IPS DF 6.9 (cell line): ENCODE measurements at regions not wholly inside any gene's neighbourhood (a gene's known extent, or its start where the extent isn't known, plus 50 kb on each side); places are given as distances from the start of the nearest gene placed in this dataset.
"Not testable (repeated sequence)": the region's sequence is repeated elsewhere in the genome, so short reads cannot be mapped to it uniquely, and the experiment has no call there.

Experiments used
- DNase-seq: peaks from one replicate; pipeline ENCODE4 v3.0.0-alpha.2; 2013; ENCODE audit warnings: low read depth, low spot score
- H3K27ac ChIP-seq: one replicate; pipeline ENCODE4 v1.5.1; 2013; ENCODE audit warnings: low read length, control low read depth
- H3K27me3 ChIP-seq: 2 replicates; pipeline ENCODE4 v1.6.1; 2013; ENCODE audit warnings: mild to moderate bottlenecking, low read length; ENCODE audit not compliant: control insufficient read depth, insufficient read depth
- H3K36me3 ChIP-seq: 2 replicates; pipeline ENCODE4 v1.6.1; 2013; ENCODE audit warnings: low read length; ENCODE audit not compliant: control insufficient read depth, insufficient read depth
- H3K4me1 ChIP-seq: 2 replicates; pipeline ENCODE4 v1.6.1; 2013; ENCODE audit warnings: low read length; ENCODE audit not compliant: control insufficient read depth, insufficient read depth
- H3K4me3 ChIP-seq: 2 replicates; pipeline ENCODE4 v1.5.1; 2013; ENCODE audit warnings: mild to moderate bottlenecking, low read length
- H3K9me3 ChIP-seq: 2 replicates; pipeline ENCODE4 v1.6.1; 2013; ENCODE audit warnings: low read length, inconsistent platforms; ENCODE audit not compliant: control insufficient read depth, insufficient read depth
- WGBS: extraction: QIAGEN DNeasy Blood & Tissue Kit; methylation state at CpG from one replicate; pipeline ENCODE4 v1.1.7; 2013; ENCODE audit warnings: mixed read lengths, missing lambda C conversion rate; ENCODE audit not compliant: insufficient read length, insufficient coverage; 5-methylcytosine and 5-hydroxymethylcytosine counted together

DNA sequence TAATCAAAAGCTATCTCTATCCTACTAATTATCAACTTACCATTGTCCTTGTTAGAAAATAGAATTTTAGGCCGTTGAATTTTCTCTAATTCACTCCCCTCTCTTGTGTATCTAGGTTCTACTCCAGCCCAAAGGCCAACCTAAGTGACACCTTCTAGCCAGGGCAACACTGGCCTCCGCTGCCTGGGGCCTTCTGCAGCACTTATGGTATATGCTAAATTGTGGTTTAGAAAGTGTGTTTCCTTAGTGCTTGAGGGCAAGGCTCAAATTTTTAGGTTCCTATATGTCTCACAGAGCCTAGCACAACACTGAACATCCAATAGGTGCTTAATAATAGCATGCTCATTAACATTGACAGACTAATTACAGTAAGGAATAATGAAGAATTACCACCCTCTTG, 187.2 kb upstream of the IRF2BP2 start:
- H3K36me3 ChIP-seq, H3K4me3 ChIP-seq, H3K27me3 ChIP-seq, H3K27ac ChIP-seq, DNase-seq, H3K4me1 ChIP-seq, H3K9me3 ChIP-seq: not testable (repeated sequence)
- no CpG with 5 or more reads among the region's 2 CpGs for WGBS

GRCh38 chr1:234796438-234796792, 186.4 kb upstream of the IRF2BP2 start:
- H3K4me1 ChIP-seq, H3K4me3 ChIP-seq, H3K36me3 ChIP-seq, H3K9me3 ChIP-seq, H3K27ac ChIP-seq, H3K27me3 ChIP-seq, DNase-seq: not testable (repeated sequence)
- no CpG with 5 or more reads among the region's 2 CpGs for WGBS

GRCh38 chr1:234795711-234796437, 185.9 kb upstream of the IRF2BP2 start:
- H3K9me3 ChIP-seq, H3K27ac ChIP-seq, H3K36me3 ChIP-seq, H3K4me1 ChIP-seq, H3K27me3 ChIP-seq, DNase-seq, H3K4me3 ChIP-seq: not testable (repeated sequence)
- WGBS: no CpG with 5 or more reads among the region's 7 CpGs

GRCh38 chr1:234795007-234795406, 185.0 kb upstream of the IRF2BP2 start:
- DNase-seq, H3K4me1 ChIP-seq, H3K4me3 ChIP-seq, H3K36me3 ChIP-seq, H3K27me3 ChIP-seq, H3K27ac ChIP-seq, H3K9me3 ChIP-seq: not testable (repeated sequence)
- WGBS: no CpG with 5 or more reads among the region's 3 CpGs

DNA sequence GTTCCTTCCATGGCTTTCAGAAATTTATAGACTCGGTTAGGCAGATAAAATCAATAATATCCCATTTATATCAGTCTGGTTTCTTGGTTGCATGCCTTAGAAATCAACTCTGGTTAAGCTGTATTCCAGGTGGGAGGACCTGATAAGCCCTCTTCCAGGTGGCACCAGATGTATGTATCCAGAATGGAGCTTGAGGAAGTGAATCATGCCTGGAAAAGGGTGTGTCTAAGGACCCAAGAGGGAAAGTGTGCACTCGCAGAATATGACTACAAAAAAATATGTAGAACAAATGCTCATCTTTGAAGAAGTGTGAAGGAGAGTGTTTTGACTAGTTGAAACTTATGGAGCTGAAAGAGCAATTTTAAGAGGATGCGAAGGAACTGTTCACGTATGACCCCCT, 184.5 kb upstream of the IRF2BP2 start:
- not testable (repeated sequence) for H3K27ac ChIP-seq, DNase-seq, H3K4me1 ChIP-seq, H3K9me3 ChIP-seq, H3K27me3 ChIP-seq, H3K4me3 ChIP-seq, H3K36me3 ChIP-seq
- WGBS: no CpG with 5 or more reads among the region's 4 CpGs

DNA sequence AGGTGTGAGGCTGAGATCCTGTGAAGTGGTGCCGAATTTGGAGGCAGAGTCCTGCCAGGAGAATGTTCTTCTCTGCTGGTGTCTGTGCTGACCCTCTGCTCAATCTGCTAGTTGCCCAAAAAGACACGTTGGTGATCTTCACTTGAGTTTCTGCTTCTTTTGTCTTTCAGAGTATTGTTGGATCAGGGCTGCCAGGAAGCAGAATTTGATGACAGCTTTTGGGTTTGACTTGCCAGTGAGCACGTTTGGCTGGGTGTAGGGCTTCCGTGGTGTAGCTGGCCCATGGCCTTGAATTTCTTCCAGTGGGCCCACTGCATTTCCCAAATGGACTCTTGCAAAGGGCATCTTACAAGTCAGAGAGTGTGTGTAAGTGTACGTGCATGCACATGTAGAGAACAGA, 183.9 kb upstream of the IRF2BP2 start:
- not testable (repeated sequence) for H3K27me3 ChIP-seq, H3K27ac ChIP-seq, H3K4me3 ChIP-seq, H3K4me1 ChIP-seq, DNase-seq, H3K36me3 ChIP-seq, H3K9me3 ChIP-seq
- no CpG with 5 or more reads among the region's 5 CpGs for WGBS

GRCh38 chr1:234792221-234792864, 182.4 kb upstream of the IRF2BP2 start:
- WGBS: no CpG with 5 or more reads among the region's 4 CpGs
- not testable (repeated sequence) for H3K36me3 ChIP-seq

DNA sequence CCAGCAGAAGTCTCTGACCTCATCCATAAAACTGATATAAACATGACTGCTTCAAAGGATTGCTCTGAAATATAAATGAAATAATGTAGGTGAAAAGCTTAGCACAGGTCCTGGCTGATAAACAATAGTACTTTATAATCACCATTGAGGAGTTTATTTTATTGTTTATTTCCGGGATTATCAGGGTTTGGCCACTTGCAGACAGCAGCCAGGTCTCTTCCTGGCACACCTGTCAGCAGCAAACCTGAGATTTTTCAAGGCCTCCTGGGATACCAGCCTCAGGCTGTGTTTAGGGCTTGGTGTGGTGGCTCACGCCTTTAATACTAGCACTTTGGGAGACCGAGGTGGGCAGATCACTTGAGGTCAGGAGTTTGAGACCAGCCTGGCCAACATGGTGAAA, 181.6 kb upstream of the IRF2BP2 start:
- no CpG with 5 or more reads among the region's 3 CpGs for WGBS
- DNase-seq, H3K36me3 ChIP-seq, H3K27ac ChIP-seq, H3K4me1 ChIP-seq, H3K9me3 ChIP-seq, H3K27me3 ChIP-seq, H3K4me3 ChIP-seq: not testable (repeated sequence)

More at GRCh38 chr1:234792221-234792864, 182.4 kb upstream of the IRF2BP2 start:
- not testable (repeated sequence) for DNase-seq, H3K27ac ChIP-seq, H3K4me3 ChIP-seq, H3K27me3 ChIP-seq, H3K4me1 ChIP-seq, H3K9me3 ChIP-seq

DNA sequence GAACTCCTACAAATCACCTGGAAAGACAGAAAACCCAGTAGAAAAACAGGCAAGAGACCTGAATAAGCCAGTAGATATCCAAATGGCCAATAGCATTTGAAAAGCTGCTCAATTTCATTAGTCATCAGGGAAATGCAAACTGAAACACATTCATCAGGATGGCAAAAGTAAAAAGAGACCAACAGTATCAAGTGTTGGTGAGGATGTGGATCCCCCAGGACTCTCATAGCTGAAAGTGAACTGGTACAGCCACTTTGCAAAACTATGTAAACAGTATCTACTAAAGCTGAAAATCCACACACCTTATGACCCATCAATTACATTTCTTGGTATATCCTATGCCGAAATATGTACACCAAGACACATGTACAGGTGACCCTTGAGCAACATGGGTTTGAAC, 180.4 kb upstream of the IRF2BP2 start:
- H3K9me3 ChIP-seq, H3K27me3 ChIP-seq, H3K4me1 ChIP-seq, DNase-seq, H3K4me3 ChIP-seq, H3K27ac ChIP-seq, H3K36me3 ChIP-seq: not testable (repeated sequence)
- no CpG with 5 or more reads among the region's 1 CpG for WGBS

- no CpG with 5 or more reads among the region's 8 CpGs for WGBS
- not testable (repeated sequence) for H3K27me3 ChIP-seq, DNase-seq
Measured at GRCh38 chr1:234787011-234787584, 177.1 kb upstream of the IRF2BP2 start.

DNA sequence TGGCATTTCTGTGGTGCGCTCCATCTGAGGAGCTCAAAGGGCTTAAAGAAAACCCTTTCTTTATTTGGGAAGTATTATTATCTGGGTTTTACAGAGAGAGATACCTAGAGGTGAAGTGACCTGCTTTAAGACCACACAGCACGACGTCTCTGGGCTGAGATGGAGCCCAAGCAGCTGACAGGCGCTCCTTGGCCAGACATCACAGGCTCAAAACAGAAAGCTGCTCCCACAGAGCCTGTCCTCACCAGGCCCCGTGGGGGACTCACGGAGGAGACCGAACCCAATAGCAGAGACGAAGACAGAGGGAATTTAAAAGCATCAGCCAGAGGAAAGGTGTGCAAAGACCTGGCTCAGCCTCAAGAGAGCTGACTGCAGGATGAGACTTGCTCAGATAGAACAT, 175.9 kb upstream of the IRF2BP2 start:
- not testable (repeated sequence) for H3K27me3 ChIP-seq, DNase-seq, H3K27ac ChIP-seq, H3K4me3 ChIP-seq, H3K9me3 ChIP-seq, H3K4me1 ChIP-seq, H3K36me3 ChIP-seq
- no CpG with 5 or more reads among the region's 8 CpGs for WGBS

More at GRCh38 chr1:234787011-234787584, 177.1 kb upstream of the IRF2BP2 start:
- not testable (repeated sequence) for H3K27ac ChIP-seq, H3K4me1 ChIP-seq, H3K9me3 ChIP-seq, H3K4me3 ChIP-seq, H3K36me3 ChIP-seq
